Activated naive CD4-positive, alpha-beta T cell treated with anti-CD3 and anti-CD28 coated beads, Interleukin-2, amount 50 U/mL, for 24 hours (primary cell): ENCODE measurements at regions not wholly inside any gene's neighbourhood (a gene's known extent, or its start where the extent isn't known, plus 50 kb on each side); places are given as distances from the start of the nearest gene placed in this dataset.

Experiments used
- H3K27ac Mint-ChIP-seq: one replicate; pipeline ENCODE4 v1.8.0; 2021; ENCODE audit warnings: mild to moderate bottlenecking, mixed read lengths
- H3K27me3 Mint-ChIP-seq: one replicate; pipeline ENCODE4 v1.8.0; 2021; ENCODE audit warnings: mixed read lengths
- H3K36me3 Mint-ChIP-seq: one replicate; pipeline ENCODE4 v1.8.0; 2021; ENCODE audit warnings: mixed read lengths
- H3K4me1 Mint-ChIP-seq: one replicate; pipeline ENCODE4 v1.8.0; 2021; ENCODE audit warnings: mixed read lengths
- H3K4me3 Mint-ChIP-seq: one replicate; pipeline ENCODE4 v1.8.0; 2021; ENCODE audit warnings: mild to moderate bottlenecking, mixed read lengths
- H3K9me3 Mint-ChIP-seq: one replicate; pipeline ENCODE4 v1.8.0; 2021; ENCODE audit warnings: mixed read lengths

DNA sequence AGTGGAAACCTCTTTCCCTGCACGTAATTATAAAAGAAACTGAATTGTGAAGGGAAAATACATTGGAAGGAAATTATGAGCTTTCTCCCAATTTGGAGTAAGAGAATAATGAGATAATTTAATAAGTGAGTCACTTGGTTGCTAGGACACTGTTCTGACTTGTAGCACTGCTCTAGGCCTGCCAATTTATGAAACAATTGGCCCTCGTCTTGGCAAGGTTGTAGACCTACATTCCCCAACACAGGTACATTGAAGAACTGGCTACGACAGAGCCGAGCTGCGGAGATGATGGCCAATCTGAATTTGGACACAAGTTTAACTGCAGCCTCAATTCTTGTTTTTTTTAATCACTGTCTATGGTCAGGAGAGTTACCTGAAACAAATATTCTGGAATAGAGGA is 674.1 kb downstream of the MECOM start:
- Mint-ChIP-seq H3K4me3 (no peak overlapping the region), H3K36me3 (no peaks in the 10 kb centered on the region), H3K27ac (no peak overlapping the region), H3K27me3 (no peaks in the 10 kb centered on the region), H3K4me1 (no peaks in the 10 kb centered on the region), H3K9me3 (no peaks in the 10 kb centered on the region)

DNA sequence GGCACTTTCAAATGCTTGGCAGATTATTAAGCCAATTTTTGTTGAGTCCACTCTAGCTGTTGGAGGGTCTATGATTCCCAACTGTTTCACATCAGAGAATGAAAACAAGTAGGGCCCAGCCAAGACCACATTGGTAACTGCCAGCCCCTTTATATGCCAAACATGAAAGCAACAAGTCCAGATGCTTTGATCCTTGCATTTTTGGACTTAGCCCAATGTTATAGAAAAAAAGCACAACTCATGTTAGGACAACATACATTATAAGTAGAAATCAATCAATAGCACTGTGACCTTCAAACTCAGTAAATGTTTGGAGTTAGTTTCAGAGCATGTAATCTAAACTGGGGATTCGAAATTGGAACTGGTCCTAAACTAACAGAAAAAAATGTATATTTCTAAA is 674.7 kb downstream of the MECOM start:
- no peak overlapping the region for H3K4me3 Mint-ChIP-seq
- H3K27me3 Mint-ChIP-seq: no peaks in the 10 kb centered on the region
- H3K36me3 Mint-ChIP-seq: no peaks in the 10 kb centered on the region
- no peaks in the 10 kb centered on the region for H3K4me1 Mint-ChIP-seq
- H3K9me3 Mint-ChIP-seq: no peaks in the 10 kb centered on the region
- H3K27ac Mint-ChIP-seq: no peak overlapping the region

DNA sequence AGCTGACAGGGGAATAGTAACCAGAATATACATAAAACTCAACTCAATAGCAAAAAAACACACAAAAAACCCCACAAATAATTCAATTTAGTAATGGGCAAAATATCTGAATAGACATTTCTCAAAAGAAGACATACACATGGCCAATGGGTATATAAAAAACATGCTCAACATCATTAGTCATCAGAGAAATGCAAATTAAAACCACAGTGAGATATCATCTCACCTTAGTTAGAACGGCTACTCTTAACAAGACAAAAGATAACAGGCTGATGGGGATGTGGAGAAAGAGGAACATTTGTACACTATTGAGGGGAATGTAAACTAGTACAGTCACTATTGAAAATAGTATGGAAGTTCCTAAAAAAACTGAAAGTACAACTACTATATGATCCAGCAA is 678.6 kb downstream of the MECOM start:
- Mint-ChIP-seq H3K27me3 (no peaks in the 10 kb centered on the region), H3K36me3 (no peaks in the 10 kb centered on the region), H3K4me1 (no peaks in the 10 kb centered on the region), H3K27ac (no peak overlapping the region), H3K4me3 (no peak overlapping the region), H3K9me3 (peaks cover 3% of the 10 kb centered on the region)

DNA sequence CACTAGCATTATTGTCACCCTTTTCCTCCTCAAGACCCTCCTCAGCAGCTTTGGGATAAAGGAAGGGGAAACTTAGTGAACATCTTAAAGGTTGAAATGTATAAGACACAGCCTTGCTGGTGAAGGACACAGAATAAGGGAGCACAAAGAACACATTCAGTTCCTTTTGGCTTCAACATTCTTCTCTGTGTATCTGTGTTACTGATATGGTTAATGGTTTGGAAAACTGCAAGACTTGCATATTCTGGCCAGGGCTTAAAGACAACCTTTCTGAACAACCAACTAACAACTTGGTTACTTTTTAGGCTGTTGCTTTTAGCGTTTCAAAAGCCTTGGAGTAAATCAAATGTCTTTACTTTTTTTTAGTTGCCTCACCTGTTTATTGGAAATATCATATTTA is 680.5 kb downstream of the MECOM start:
- no peaks in the 10 kb centered on the region for H3K27me3 Mint-ChIP-seq
- peaks cover 8% of the 10 kb centered on the region for H3K9me3 Mint-ChIP-seq

DNA sequence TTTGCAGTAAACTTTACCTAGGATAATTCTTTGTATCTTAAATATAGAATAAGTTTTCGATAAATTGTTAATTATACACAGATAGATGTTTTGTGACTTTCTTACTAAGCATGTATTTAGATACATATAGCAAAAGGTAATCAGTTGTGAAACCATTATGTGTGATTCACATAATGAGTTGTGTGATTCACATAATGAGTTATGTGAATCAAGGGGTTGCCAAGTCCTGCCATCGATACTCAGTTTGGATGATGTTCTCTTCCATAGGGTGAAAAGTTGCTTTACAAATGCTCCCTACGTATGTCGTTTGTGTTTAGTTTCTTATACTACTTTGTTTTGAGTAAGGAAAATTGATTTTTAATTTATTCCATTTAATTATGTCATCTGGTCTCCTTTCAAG is 682.1 kb downstream of the MECOM start:
- Mint-ChIP-seq H3K9me3 (peaks cover 8% of the 10 kb centered on the region), H3K27me3 (no peaks in the 10 kb centered on the region), H3K4me3 (no peak overlapping the region), H3K4me1 (no peaks in the 10 kb centered on the region), H3K27ac (no peak overlapping the region), H3K36me3 (no peaks in the 10 kb centered on the region)

More for the DNA sequence above, 680.5 kb downstream of the MECOM start:
- Mint-ChIP-seq H3K27ac (no peak overlapping the region), H3K4me1 (no peaks in the 10 kb centered on the region), H3K36me3 (no peaks in the 10 kb centered on the region), H3K4me3 (no peak overlapping the region)

DNA sequence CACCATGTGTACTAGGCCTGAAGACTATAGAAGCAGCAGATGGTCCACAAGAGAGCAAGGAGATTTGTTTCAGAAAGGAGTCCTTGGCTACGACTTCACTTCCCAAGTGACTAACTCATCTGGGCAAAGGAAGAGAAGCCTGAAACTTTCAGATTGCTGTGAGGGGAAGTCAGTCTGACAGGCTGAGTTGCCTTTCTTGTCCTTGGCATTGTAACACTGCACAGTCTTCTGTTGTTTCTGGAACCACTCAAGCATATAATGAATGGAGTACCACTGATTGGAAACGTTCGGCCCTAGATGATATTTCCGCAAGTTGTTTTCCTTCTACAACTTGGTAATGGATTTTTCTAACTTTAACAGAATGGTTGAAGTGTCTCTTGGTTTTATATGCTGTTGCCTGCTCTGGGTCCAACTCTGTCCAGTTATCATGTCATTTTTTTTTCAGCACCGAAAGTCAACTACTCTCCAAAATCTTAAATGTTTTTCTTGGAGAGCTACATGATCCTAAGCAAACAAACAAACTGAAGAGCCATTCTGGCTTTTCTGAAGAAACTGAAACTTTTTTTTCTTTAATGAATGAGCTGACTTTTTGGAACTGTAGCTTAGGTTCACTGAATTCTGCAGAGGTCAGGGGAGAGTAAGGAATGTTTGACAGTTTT is 685.7 kb downstream of the MECOM start:
- H3K9me3 Mint-ChIP-seq: peaks cover 8% of the 10 kb centered on the region
- no peak overlapping the region for H3K4me3 Mint-ChIP-seq
- H3K36me3 Mint-ChIP-seq: no peaks in the 10 kb centered on the region
- H3K4me1 Mint-ChIP-seq: no peaks in the 10 kb centered on the region
- H3K27me3 Mint-ChIP-seq: no peaks in the 10 kb centered on the region
- H3K27ac Mint-ChIP-seq: no peak overlapping the region

DNA sequence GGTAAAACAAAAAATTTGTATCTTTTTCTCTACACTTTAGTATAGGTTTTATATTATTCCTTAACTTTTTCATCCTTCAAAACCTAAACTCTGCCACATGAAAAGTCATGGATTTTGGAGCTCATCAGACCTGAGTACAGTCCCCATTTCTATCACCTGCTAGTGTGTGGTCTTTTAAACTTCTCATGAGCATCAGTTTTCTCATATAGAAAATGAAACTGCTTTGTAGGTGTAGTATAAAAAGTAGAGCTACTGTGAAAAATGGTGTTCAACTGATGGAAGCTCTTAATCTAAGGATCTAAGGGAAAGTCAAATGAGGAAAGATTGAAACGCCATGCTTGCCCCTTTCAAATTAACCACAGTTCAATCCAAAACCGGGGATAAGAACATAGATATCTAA is 686.5 kb downstream of the MECOM start:
- Mint-ChIP-seq H3K4me3 (no peak overlapping the region), H3K9me3 (peaks cover 8% of the 10 kb centered on the region), H3K4me1 (no peaks in the 10 kb centered on the region), H3K36me3 (no peaks in the 10 kb centered on the region), H3K27me3 (no peaks in the 10 kb centered on the region), H3K27ac (no peak overlapping the region)

DNA sequence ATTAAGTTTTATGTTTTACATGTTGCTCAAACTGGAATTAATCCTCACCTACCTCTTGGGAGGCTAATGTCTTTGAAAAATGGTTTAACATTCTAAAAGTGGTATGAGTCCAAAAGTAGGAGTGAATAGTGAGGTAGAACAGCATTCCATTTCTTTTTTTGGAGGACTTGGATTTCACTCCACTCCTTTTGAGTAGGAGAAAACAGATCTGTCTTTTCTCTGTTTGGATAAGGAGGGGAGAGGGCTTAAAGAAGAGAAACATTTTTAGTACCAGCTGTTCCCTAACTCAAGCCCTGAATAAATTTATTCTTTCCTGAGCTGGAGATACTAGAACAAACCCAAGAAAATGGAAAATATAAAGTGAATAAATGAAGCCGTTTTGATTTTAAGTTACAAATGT is 687.9 kb downstream of the MECOM start:
- Mint-ChIP-seq H3K4me1 (no peaks in the 10 kb centered on the region), H3K9me3 (peaks cover 8% of the 10 kb centered on the region), H3K27me3 (no peaks in the 10 kb centered on the region), H3K36me3 (no peaks in the 10 kb centered on the region), H3K4me3 (no peak overlapping the region), H3K27ac (no peak overlapping the region)

DNA sequence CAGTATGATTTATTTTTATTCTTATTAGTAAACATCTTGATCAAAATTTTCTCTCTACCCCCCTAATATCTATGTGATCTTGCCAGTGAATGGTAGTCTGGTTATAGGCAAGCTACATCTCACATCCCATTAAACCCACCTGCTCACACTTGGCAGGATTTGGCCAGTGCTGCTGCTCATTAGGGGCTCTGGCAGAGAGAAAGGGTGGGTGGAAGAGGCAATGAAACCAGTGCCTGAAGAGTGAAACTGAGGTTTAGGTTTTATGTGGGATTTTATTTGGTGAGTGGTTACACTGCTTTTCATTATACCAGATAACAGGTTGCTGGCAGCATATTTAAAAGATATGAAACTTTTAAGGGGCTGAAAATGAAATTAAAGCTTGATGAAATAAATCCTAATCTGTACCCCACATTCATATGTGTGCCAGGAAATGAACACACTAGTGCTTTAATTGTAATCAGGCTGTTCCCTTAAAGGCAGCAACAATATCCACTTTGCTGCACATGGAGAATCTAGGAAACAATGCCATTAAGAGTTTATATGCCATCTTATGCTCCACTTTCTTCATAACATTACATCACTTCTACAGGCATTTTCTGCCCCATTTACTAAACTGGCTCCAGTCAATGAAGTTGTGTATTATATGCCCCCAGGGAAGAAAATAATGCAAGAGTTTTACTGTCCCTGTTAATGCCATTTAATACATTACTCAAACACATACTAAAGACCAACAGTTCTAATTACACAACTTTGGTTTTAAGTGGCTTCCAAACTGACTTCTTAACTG is 688.7 kb downstream of the MECOM start:
- Mint-ChIP-seq H3K4me1 (no peaks in the 10 kb centered on the region), H3K36me3 (no peaks in the 10 kb centered on the region), H3K9me3 (peaks cover 5% of the 10 kb centered on the region), H3K27me3 (no peaks in the 10 kb centered on the region), H3K4me3 (no peak overlapping the region), H3K27ac (no peak overlapping the region)

DNA sequence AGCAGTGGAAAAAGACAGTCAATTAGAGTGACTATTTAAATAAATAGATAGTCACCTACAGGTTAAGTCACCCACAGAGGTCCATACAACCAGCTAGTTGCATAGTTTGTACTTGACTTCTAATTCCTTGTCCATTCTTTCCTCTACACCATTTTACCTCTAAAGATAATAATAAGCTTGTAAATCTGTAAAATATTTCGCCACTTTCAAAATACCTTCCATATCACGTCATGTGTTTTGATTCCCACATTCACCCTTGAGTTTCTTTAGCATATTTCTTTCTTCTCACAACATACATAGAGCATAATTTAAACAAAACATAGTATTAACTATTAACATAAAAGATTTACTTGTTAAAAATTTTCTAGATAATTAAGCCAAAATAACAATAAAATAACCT is 689.6 kb downstream of the MECOM start:
- Mint-ChIP-seq H3K27ac (no peak overlapping the region), H3K4me3 (no peak overlapping the region), H3K36me3 (no peaks in the 10 kb centered on the region), H3K27me3 (no peaks in the 10 kb centered on the region), H3K9me3 (no peaks in the 10 kb centered on the region), H3K4me1 (no peaks in the 10 kb centered on the region)

DNA sequence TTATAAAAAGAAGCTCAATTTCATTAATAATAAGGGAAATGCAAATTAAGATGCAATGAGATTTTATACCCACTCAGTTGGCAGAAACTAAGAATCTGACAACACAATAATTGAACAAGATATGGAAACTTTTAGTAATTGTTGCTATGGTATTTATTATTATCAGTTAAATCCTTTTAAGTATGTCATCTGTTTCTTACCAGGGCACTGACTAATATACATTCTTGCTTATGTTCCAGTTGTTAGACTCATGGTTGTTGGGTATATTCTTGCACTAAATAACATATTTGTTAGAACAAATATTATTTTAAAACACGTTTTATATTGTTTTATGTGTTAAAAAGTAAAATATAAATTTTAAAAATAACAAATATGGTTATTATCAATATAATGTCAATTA is 690.3 kb downstream of the MECOM start:
- Mint-ChIP-seq H3K27me3 (no peaks in the 10 kb centered on the region), H3K27ac (no peak overlapping the region), H3K36me3 (no peaks in the 10 kb centered on the region), H3K4me3 (no peak overlapping the region), H3K9me3 (no peaks in the 10 kb centered on the region), H3K4me1 (no peaks in the 10 kb centered on the region)

DNA sequence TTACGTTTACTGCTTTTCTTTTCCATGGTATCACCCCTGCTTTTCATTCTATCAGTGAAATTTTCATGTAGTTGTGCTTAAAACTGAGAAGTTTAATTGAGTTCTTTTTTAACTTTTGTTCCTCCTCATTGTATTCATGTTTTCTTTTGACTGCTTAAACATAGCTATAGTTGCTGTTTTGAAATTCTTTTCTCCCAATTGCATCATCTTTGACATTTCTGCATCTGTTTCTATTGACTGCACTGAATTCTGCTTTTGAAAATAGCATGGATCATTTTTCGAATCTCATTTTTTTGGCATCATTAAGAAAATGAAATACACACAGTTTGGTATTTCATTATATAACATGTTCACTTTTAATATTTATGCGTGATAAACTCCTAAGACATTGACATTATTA is 694.9 kb downstream of the MECOM start:
- Mint-ChIP-seq H3K4me3 (no peak overlapping the region), H3K27ac (no peak overlapping the region), H3K36me3 (no peaks in the 10 kb centered on the region), H3K4me1 (no peaks in the 10 kb centered on the region), H3K9me3 (no peaks in the 10 kb centered on the region), H3K27me3 (no peaks in the 10 kb centered on the region)

DNA sequence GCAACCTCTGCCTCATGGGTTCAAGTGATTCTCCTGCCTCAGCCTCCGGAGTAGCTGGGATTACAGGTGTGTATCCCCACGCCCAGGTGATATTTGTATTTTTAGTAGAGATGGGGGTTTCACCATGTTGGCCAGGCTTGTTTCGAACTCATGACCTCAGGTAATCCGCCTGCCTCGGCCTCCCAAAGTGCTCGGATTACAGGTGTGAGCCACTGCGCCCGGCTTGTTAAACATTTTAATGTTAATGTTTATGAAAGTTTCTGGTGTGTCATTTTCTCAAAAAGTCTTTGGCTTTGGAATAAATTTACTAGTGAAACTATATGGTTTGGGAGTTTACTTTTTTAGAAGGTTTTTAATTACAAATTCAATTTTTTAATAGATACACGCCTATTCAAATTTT is 698.8 kb downstream of the MECOM start:
- no peaks in the 10 kb centered on the region for H3K27me3 Mint-ChIP-seq
- no peak overlapping the region for H3K4me3 Mint-ChIP-seq
- no peaks in the 10 kb centered on the region for H3K4me1 Mint-ChIP-seq
- no peaks in the 10 kb centered on the region for H3K9me3 Mint-ChIP-seq
- H3K27ac Mint-ChIP-seq: no peak overlapping the region
- no peaks in the 10 kb centered on the region for H3K36me3 Mint-ChIP-seq

DNA sequence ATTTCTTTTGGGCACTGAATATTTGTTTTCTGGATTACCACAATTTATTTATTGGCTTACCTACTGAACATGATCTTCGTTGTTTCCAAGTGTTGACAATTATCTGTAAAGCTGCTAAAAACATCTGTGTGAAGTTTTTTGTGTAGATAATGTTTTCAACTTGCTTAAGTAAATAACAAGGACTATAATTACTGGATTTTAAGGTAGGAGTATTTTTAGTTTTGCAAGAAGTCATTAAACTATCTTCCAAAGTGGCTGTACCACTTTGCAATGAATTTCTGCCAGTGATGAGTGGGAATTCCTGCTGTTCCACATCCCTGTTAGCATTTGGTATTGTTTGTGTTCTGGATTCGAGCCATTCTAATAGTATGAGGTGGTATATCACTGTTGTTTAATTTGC is 702.2 kb downstream of the MECOM start:
- no peak overlapping the region for H3K27ac Mint-ChIP-seq
- no peaks in the 10 kb centered on the region for H3K9me3 Mint-ChIP-seq
- H3K27me3 Mint-ChIP-seq: no peaks in the 10 kb centered on the region
- H3K4me3 Mint-ChIP-seq: no peak overlapping the region
- H3K4me1 Mint-ChIP-seq: no peaks in the 10 kb centered on the region
- H3K36me3 Mint-ChIP-seq: no peaks in the 10 kb centered on the region

DNA sequence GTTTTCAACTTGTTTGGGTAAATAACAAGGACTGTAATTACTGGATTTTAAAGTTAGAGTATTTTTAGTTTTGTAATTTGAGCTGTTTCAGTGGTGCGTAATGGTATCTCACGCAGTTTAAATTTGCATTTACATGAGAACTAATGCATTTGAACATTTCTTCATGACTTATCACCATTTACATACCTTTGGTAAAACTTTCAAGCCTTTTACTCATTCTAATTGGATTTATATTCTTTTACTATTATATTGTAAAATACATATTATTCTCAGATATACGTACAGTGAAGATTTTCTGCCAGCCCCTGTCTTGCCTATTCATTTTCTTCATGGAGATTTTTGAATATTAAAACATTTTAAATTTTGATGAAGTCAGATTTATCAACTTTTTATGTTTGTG is 703.8 kb downstream of the MECOM start:
- Mint-ChIP-seq H3K27ac (no peak overlapping the region), H3K27me3 (no peaks in the 10 kb centered on the region), H3K9me3 (no peaks in the 10 kb centered on the region), H3K4me1 (no peaks in the 10 kb centered on the region), H3K4me3 (no peak overlapping the region), H3K36me3 (no peaks in the 10 kb centered on the region)

DNA sequence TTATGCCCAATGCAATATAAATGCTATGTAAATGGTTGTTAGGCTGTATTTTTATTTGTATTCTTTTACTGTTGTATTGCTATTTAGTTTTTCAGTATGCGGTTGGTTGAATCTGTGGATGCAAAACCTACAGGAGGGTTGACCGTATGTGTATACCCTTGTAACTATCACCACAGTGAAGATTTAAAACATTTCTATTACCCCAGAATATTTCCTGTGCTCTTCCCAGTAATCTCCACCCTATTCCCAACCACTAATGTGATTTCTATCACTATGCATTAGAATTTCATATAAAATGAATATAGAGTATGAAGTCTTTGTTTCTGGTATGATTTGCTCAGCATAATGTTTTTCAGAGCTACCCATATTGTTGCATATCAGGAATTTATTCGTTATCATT is 705.0 kb downstream of the MECOM start:
- H3K4me1 Mint-ChIP-seq: no peaks in the 10 kb centered on the region
- H3K4me3 Mint-ChIP-seq: no peak overlapping the region
- H3K36me3 Mint-ChIP-seq: no peaks in the 10 kb centered on the region

DNA sequence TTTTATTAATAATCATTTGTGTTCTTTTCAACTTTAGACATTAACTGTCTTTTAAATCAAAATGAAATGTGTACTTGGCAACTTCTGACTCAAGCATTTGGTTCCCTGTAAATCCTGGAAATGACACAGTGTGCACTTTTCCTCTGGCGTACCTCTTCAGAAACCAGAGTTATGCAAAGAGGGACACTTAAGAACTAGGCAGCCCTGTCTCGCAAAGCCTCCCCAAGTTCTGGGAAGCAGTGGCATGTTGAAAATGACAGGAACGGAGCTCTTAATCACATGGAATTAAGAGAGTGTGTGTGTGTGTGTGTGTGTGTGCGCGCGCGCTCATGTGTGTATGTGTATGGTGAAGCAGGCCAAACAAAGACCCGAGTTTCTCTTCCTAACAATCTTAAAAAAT is 707.4 kb downstream of the MECOM start:
- H3K27me3 Mint-ChIP-seq: no peaks in the 10 kb centered on the region
- H3K4me3 Mint-ChIP-seq: no peak overlapping the region
- H3K27ac Mint-ChIP-seq: no peak overlapping the region
- no peaks in the 10 kb centered on the region for H3K36me3 Mint-ChIP-seq
- no peaks in the 10 kb centered on the region for H3K4me1 Mint-ChIP-seq
- H3K9me3 Mint-ChIP-seq: no peaks in the 10 kb centered on the region

More for the DNA sequence above, 705.0 kb downstream of the MECOM start:
- Mint-ChIP-seq H3K27ac (no peak overlapping the region), H3K9me3 (no peaks in the 10 kb centered on the region), H3K27me3 (no peaks in the 10 kb centered on the region)
